Embryonic facial prominence (tissue), 1 donor: ENCODE measurements at regions not wholly inside any gene's neighbourhood (a gene's known extent, or its start where the extent isn't known, plus 50 kb on each side); places are given as distances from the start of the nearest gene placed in this dataset.
"Not testable (repeated sequence)": the region's sequence is repeated elsewhere in the genome, so short reads cannot be mapped to it uniquely, and the experiment has no call there.

Experiments
- DNase-seq: peaks from one replicate; pipeline ENCODE4 v3.0.0-alpha.2; 2016; ENCODE audit errors: extremely low spot score

DNA sequence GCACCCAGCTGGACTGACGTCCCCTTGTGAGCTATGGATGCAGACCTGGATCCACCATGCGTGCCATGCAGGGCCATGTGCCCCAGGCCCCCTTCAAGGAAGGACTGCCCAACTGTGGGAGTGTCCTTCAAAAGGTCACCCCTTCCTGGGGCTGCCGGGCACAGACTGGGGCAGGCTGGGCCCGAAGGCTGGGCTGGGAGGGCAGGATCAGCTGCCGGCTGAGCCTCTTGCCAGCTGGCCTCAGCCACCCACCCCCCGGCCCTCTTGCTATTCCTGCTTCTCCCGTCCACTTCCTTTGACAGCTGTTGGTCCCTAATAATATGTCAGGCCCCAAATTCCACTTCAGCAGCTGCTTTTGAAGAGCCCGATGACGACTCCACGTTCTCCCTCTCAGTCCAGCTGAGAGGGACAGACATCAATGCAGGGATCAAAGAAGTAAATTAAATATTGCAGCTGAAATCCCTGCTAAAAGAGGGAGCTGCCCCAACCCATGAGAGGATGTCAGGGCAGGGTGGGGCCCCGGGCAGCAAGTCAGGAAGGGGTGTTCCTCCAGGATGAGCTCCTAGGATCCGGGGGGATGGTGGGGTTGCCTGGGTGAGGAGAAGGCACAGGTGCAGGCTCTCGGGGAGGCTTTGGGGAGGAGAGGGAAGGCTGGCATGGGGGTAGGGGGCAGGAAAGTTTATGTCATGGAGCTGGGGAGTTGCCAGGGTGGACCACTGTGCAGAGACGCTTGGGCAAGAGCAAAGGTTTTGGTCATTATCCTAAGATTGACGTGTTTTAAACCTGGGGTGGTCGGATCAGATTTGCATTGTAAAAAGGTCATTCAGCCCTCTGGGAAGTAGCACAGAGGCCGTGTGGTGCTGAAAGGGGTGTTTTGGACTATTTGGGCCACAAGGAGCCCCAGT lies 185.0 kb downstream of the ANKRD60 start:
- DNase-seq: no peak

DNA sequence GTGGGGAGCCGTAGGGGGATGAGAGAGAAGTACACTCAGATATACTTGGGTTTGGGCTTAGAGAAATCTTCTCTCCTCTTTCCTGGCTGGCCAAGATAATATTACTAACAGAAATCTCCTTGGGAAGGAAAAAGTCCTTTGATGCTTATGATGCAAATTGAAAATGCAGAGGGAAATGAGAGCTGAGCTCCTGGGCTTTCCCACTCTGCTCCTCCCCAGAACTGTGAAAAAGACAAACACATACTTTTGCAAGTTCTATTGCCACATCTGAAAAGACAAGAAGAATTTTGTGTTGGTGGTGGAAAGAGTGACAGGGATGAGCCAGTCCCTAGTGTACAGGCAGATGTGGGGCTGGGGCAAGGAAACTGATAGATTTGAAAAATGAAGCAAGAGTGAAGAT lies 185.9 kb downstream of the ANKRD60 start:
- DNase-seq: no peak

DNA sequence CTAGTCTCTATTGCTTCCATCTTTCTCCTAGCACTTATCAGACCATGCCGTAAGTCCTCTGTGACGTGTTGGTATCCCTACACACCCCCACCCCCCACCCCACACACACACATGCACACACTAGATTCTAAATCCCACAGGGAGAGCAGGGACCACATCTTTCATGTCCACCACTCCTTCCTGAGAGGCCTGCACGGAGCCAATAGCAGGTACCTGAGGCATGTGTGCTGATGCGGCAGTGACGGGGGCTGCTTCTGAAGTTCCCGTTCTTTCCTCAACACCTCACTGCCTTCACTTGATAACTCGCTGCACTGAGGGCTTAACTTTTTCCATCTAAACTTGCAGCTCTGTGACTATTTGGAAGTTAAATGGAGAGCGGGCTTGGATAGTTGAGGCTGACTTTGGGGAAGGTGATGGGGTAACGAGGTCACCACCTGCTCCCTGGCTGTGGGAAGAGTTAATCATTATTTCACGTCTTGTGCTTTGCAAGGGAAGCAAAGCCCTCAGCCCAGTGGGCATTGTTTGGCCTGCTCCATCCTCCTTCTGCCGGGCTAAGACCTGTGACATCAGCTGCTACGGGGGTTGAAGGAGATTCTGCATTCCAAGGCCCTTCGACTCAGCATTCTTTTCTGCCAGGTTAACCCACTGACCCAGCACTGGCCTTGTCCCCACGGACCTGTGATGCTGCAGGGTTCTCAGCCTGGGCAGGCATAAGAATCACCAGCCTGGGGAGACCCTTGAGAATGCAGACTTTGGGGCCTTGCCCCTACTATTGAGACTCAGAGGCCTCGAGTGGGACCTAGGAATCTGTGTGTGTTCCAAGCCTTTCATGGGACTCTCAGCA lies 187.8 kb downstream of the ANKRD60 start:
- DNase-seq: no peak

DNA sequence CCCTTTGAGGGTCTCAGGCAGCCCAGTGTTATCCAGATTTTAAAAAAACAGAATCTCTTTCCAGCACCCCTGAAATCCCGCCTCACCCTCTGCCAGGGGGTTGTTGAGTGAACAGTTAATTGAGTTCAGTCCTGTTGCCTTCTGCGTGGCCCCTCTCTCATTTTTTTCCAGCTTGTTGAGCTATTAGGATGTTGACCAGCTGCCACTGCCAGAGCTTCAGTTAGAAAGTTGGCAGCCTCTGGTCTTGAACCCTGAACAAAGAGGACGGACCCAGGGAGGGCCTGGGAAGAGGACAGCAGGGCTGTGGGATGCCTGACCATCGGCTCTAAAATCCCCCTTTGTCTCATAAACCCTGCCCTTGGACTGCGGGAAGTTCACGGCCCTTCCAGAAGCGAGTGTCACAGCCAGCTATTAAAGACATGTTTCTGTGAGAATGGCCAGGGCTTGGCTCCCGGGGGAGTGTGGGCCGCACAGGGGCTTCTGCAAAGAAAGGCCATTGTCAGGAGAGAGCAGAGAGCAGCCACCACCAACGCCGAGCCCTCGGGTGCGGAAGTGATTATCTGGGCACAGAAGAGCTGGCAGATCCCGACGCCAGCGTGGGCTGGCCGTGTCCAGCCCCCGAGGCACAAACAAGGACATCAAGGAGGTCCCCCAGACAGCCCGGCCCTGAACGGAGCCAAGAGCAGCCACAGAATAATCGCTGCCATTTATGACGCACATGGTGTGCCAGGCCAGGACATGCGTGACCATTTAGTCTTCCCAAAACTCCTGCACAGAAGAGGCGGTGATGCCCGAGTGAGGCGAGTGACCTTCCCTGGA lies 189.0 kb downstream of the ANKRD60 start:
- no peak for DNase-seq

DNA sequence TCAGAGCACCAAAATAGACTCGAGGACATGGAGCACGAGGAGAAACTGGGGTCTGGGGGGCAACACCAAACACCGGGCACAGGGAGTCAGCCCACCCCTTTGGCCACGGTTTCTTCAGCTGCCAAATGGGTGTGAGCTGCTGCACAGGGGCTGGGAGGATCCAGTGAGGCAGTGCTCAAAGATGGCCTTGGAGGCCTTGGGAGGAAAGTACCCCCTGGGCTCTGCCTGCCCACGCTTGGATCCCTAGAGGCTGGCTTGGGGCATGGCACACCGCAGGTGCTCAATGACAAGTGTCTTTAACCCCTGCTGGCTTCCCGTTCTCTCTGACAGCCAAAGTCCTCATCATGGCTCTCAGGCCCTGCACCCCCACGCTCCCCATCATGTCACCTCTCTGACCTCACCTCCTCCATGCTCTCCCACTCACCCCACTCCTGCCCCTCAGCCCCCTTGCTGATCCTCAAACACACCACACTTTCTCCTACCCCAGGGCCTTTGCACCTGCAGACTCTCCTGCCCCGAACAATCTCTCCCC lies 190.3 kb downstream of the ANKRD60 start:
- no peak for DNase-seq

DNA sequence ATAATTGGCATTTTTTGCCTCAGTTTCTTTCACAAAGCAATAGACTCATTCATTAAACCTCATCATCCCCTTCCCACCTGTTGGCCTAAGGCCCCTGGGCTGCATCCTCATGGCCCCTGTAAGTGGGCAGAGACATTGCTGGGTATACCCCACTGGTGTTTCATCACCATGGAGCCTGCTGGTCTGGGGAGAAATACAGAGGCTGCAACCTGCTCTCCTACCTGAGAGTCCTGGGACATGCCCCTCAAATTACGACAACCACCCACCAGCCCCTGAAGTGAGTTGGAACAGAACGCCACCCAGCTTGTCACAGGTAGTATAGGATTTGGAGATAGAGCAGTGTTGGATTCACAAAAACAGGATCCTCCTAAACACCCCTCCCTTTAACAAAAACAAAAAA lies 190.8 kb downstream of the ANKRD60 start:
- no peak for DNase-seq

DNA sequence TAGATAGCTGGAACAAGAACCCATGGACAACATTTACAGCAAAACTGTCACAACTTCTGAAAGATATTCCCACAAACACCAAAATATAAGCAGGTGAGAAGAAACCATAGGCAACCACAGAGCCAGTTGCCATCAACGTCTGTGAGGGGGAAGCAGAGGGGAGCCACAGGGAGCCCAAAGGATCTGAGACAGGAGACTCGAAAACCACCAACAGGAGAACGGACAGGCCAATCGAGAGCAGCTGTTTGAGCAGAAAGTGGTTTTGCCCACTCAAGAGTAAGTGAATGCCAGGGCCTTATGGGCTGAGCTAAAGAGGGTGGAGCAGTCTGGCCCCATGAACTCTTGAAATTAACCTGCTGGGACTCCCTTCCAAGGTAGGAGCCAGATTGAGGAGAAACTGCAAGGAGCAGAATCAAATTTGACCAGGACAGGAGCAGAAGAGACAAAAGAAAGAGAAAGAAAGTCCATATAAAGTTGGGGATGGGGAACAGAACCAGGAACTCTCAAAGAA lies 195.4 kb downstream of the ANKRD60 start:
- DNase-seq: no peak

DNA sequence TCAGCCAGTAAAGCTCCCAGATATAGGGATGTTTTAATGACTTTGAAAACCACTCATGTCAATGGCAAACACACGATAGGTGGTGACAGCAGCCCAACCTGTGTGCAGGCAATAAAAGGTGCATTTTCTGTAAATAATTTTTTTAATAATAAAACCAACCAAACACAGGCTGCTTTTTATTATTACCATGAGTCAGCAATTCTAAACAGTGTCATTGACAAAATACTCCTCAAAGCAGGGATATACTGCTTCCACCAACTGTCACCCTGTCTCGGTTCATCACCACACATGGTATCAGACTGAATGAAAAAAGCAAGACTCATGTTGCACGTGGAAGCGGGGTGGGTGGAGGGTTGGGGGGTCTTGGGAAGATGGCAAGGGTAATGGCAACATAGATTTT lies 195.9 kb downstream of the ANKRD60 start:
- no peak for DNase-seq

DNA sequence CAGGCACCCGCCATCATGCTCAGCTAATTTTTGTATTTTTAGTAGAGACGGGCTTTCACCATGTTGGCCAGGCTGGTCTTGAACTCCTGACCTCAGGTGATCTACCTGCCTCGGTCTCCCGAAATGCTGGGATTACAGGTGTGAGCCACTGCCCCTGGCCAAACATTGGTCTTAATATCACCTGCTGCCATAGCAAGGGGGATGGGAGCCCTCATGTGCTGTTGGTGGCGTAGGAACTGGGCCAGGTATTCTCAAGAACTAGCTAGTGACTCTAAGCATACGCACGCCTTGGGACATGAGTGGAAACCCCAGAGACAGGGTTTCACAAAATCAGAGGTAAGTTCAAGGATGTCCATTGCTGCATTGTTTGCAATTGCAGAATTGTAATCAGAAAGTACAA lies 197.1 kb downstream of the ANKRD60 start:
- not testable (repeated sequence) for DNase-seq

DNA sequence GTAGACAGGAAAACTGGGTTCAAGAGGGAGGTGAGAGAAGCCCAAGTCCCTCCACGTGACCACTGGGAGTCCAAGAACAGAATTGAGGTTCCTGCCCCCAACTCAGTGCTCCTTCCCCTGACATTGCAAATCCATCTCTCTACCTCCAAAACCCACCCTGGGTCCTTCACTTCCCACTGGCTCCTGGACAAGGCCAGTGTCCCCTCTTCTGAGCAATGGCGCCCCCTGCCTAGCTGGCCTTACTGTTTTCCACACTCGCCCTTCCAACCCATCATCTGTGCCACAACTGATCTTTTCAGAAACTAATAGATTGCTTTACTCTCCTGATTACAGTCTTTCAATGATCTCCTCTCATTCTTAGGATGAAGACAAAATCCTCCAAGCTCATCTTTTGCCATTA lies 200.3 kb downstream of the ANKRD60 start:
- DNase-seq: no peak

DNA sequence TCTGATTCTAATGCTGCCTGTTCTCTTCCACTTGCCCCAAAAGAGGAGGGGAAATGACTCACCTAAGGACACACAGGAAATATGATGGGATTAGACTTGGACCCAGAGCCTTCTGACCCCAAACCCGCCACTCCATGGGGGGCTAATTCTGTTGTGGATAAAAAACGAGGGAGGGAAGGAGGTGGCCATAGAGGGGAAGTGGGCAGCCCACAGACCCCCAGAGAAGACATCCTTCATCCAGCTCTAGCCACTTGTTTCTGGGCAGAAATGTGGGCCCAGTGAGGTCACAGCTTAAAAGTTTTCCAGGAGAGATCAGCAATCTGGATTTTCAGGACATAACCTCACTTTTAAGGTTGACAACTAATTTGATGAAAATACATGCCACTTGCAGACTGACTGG lies 202.1 kb downstream of the ANKRD60 start:
- DNase-seq: no peak

DNA sequence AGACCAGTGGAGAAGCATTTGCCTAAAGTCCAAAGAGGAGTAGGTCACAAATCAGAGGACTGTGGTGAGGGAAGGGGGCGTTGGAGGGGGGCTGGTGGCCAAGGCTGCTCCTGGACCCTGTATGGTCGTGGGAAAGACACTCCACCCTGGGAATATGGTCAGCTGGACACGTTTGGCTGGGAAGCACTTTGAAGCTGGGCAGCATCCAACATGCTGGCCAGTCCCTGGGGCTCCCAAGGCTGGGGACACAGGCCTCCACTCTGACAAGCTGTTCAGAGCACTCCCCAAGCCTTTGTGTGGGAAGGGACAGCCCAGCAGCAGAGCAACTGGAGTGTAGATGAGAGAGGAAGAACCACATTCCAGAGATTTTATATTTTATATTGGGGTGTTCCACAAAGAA lies 203.2 kb downstream of the ANKRD60 start:
- DNase-seq: no peak

DNA sequence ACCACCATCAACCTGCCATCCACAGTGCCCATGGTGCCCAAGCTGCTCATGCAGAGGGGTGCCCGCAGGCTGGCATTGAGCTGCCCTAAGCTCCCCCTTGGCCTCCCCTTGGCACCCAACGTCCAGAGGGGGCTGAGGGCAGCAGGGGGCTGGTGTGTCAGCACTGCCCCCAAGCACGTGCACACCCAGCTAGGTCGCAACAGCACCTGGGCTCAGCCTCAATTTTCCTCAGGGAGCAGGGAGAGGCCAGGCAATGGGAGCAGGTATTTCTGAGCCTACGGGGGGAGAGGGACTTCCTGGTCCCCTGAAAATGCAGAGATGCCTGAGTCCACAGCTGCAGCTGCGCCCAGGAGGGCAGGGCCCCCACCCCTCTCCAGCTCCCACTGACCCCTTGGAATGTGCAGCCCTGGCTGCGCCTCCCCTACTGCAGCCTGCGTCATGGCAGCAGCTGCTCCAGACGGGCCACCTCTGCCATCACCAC lies 204.2 kb downstream of the ANKRD60 start:
- no peak for DNase-seq

DNA sequence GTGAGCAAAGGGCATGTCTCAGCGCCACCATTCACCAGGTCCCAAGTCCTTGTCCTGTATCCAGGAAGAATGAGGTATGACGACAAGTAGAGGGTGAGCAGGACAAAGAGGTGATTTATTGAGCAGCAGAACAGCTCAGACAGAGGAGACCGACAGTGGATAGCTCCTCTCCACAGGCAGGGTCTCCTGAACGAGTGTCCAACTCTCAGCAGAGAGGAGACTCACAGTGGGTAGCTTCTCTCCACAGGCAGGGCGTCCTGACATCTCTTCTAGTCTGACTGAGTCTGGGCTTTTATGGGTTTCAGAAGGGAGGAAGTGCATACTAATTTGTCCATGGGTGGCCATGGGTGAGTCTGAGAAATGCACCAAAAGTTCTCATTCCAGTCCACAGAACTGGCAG lies 204.7 kb downstream of the ANKRD60 start:
- DNase-seq: no peak

DNA sequence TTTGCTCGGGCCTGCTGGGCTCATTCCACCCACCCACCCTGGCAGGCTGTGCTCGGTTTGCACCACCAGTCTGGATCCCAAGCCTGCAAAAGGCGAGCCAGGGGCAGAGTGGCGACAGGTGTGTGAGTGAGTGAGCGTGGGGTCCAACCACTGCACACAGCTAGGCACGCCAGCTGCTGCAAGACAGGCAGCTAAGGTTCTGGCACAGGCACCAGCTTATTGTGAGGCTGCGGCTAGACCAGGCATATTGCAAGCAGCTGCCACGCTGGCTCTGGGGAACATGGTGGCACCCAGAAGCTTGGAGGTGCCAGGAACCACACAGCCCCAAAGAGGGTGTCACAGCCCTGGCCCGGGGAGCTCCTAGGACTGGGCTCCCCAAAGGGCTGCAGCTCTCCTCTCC lies 205.1 kb downstream of the ANKRD60 start:
- no peak for DNase-seq

DNA sequence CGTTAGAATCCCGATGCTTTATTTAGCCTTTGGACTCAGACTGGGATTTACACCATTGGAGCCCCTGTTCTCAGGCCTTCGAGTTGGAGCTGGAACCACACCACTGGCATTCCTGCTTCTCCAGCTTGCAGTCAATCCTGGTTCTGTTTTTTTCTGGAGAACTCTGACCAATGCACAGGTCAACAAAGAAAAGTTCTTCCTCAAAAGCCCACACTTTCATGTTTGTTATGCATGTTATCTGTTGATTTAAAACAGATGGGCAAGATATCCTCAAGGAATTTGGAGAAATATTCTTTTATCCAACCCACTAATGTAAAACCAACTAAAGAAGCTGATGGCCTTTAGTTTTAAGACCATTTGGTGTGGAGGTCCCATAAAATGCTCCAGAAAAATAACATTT lies 205.7 kb downstream of the ANKRD60 start:
- no peak for DNase-seq

DNA sequence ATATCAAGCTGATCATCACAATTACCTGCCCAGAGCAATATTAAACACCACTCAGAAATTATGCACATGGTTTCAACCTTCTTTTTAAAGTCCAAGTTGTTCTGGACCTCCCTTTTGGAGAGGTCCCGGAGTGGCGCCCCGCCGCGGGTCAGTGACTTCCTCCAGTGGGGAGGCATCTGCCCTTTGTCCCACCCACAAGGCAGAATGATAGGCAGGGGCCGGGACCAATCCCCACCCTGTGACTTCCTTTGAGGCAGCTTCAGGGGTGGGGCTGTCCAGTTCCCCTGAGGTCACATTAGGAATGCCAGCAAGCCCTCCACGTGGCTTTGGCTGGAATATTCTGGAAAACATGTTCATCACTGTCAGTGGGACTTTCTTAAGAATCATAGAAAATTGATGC lies 207.0 kb downstream of the ANKRD60 start:
- DNase-seq: no peak

DNA sequence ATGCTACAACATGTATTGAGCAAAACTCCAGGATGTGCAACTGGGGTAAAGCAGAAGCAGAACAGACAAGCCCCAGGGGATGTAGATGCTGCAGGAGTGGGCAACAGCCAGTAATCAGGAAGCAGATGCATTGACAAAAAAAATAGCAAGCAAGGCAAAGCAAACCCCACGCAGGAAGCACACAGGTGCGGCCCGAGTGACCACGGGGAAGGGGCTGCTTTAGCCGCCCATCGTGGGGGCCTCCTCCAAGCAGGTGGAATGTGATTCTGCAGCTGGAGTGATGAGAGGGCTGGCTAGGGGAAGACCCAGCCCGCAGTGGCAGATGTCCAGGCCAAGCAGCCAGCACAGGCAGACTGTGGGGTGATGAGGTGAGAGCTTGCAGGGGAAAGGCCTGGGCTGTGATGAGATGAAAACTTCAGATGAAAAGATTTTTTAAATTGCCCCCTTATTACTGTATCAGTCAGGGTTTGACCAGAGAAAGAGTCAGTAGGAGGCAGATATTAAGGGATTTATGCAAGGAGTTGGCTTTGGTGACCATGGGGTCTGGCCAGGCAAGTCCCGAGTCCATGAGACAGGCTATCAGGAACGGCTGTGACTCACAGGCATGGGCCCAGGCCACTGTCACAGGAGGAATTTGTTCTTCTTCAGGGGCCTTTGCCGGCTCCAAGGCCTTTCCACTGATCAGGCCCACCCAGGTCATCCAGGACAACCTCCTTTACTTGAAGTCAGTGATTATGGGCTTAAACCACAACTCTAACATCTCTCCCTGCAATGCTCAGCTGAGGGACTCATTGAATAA lies 207.6 kb downstream of the ANKRD60 start:
- DNase-seq: no peak

DNA sequence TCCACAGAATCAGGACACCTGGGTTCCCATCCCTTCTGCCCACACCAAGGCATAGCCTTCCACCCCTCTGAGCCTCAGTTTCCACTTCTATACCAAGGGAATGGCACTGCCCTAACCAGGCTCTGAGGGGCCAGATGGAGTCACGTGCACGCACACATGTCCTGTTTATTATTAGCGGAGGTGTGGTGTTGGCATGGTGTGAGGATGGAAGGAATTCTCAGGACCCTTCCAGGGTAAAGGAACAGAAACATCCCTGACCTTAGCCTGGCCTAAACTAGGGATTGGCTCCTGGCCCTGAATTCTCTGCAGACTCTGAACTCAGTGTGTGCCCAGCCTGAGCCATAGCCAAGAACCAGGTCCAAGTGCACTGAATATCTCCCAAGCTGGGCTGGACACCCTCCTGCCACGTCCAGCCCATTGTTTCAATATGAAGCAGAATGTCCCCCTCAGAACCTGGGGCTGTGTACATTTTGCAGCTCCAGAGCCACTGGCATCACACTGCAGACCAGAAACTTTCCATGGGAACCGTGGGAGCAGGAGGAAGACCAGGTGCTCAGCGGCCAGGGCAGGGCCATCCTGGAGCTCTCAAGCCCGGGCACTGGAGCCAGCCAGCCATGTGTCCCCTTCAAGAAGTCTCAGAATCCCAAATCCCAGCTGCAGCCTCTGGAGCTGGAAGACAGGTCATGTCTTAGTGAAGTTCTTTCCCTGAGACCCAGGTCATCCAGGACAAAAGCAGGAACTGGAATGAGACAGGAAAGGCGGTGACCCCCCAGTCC lies 208.4 kb downstream of the ANKRD60 start:
- DNase-seq: no peak
